KOPT-K1 (cell line): ENCODE measurements at regions not wholly inside any gene's neighbourhood (a gene's known extent, or its start where the extent isn't known, plus 50 kb on each side); places are given as distances from the start of the nearest gene placed in this dataset.
"Not testable (repeated sequence)": the region's sequence is repeated elsewhere in the genome, so short reads cannot be mapped to it uniquely, and the experiment has no call there.

ENCODE experiments used
- H3K27ac ChIP-seq: fragments of 200-600 bp; sonication (generic); 2 replicates; pipeline ENCODE4 v1.5.1; 2016; ENCODE audit warnings: antibody characterized with exemption, mild to moderate bottlenecking, low read depth, low read length; ENCODE audit not compliant: poor library complexity, severe bottlenecking
- H3K36me3 ChIP-seq: fragments of 200-600 bp; sonication (generic); 2 replicates; pipeline ENCODE4 v1.5.1; 2017; ENCODE audit warnings: antibody characterized with exemption, mild to moderate bottlenecking, low read length, moderate library complexity; ENCODE audit not compliant: insufficient read depth
- H3K9me3 ChIP-seq: fragments of 200-600 bp; sonication (generic); 2 replicates; pipeline ENCODE4 v1.5.1; 2017; ENCODE audit warnings: antibody characterized with exemption, low read length, mild to moderate bottlenecking; ENCODE audit not compliant: insufficient read depth, poor library complexity, severe bottlenecking

DNA sequence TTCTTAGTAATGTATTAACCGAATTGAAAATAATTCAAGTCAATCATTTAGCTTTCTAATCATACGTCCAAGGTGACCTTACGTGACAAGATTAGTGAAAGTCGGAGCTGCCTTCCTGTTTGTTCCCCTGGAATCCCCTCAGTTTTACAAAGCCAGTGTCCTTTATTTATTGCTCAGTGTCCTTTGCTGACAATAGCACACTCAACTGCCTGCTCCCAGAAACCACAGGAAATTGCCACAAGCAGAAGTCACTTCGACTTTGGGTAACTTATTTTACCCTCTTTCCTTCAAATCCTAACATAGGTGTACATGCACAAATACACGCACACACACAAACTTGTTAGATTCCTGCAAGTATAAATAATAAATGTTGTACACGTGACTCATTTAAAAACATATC lies 1167.7 kb upstream of the ADGRB3 start:
- Histone ChIP-seq H3K9me3 (no peaks in the 10 kb centered on the region), H3K36me3 (no peaks in the 10 kb centered on the region), H3K27ac (no peak overlapping the region)

DNA sequence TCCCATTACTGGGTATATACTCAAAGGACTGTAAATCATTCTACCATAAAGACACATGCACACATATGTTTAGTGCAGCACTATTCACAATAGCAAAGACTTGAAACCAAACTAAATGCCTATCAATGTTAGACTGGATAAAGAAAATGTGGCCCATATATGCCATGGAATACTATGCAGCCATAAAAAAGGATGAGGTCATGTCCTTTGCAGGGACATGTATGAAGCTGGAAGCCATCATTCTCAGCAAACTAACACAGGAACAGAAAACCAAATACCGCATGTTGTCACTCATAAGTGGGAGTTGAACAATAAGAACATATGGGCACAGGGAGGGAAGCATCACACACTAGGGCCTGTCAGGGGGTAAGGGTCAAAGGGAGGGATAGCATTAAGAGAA lies 1172.4 kb upstream of the ADGRB3 start:
- H3K9me3 ChIP-seq, result peaks cover 12% of the 10 kb centered on the region
- not testable (repeated sequence) for H3K36me3 ChIP-seq, H3K27ac ChIP-seq

DNA sequence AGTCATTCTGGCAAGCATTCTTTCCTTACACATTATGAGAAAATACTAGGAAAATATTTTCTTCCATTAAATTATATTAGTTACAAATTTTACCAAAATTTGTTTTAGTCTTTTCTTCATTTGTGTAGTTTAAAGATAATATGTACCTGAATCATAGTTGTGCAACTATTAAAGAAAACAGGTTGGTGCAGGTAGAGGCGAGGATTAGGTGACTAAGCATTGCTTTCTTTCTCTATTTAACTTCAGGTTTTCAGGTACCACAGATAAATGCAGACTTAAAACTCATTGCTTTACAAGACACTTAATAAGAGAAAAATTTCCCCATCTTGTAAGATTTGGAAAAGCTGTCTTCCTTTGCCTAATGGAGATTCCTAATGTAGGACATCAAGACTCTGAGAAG lies 1175.5 kb upstream of the ADGRB3 start:
- H3K27ac ChIP-seq, result no peak overlapping the region
- peaks cover 12% of the 10 kb centered on the region for H3K9me3 ChIP-seq
- H3K36me3 ChIP-seq, result no peaks in the 10 kb centered on the region

DNA sequence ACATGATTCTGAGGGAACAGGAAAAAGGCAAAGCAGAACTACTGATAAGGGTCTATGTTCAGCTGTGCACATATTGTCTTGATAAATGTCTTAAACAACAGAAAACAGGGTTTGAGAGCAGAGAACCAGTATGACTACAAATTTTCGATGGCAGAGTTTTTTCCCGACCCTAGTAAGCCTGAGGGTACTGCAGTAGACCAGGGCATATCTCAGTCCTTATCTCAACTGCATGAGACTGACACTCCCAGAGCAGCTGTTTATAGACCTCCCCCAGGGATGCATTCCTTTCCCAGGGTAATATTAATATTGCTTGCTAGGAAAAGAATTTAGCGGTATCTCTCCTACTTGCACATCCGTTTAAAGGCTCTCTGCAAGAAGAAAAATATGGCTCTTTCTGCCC lies 1176.8 kb upstream of the ADGRB3 start:
- no peaks in the 10 kb centered on the region for H3K36me3 ChIP-seq
- peaks cover 12% of the 10 kb centered on the region for H3K9me3 ChIP-seq
- H3K27ac ChIP-seq, result no peak overlapping the region

DNA sequence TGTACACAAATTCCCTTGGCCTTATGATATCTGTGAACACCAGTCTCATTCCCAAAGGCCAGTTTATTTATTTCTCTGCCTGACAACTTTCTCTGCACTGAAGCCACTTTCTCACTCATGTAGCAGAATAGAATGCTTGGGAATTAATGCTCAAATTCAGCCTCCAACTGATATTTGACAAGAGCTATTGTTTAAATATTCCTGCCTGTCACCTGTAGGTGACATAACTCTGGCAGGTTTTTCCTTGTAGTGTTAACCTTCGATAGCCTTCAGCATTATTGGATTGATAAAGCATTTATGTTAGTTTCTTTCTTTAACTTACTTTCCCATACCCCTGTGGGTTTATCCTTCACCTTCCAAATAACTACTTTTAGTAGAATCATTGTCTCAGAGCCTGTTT lies 1183.2 kb upstream of the ADGRB3 start:
- H3K9me3 ChIP-seq, result no peaks in the 10 kb centered on the region
- H3K36me3 ChIP-seq, result no peaks in the 10 kb centered on the region
- H3K27ac ChIP-seq, result no peak overlapping the region

DNA sequence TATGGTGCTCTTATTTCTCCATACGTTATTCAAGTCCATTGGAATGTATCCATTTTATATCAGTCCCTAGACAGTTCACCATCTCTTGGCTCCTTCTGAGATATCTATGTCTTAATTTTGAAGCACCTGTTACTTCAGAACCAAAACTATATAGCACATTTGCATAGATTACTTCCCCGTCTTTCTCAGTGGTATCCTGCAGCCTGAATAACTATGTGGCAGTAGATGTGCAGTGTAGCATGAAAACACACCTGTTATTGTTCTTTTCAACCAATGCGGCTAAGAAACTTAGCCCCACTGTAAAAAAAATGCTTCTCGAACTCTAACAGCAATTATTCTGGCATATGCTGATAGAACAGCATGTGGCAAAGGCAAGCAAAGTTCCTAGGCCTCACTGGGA lies 1184.4 kb upstream of the ADGRB3 start:
- H3K27ac ChIP-seq, result no peak overlapping the region
- no peaks in the 10 kb centered on the region for H3K9me3 ChIP-seq
- no peaks in the 10 kb centered on the region for H3K36me3 ChIP-seq

DNA sequence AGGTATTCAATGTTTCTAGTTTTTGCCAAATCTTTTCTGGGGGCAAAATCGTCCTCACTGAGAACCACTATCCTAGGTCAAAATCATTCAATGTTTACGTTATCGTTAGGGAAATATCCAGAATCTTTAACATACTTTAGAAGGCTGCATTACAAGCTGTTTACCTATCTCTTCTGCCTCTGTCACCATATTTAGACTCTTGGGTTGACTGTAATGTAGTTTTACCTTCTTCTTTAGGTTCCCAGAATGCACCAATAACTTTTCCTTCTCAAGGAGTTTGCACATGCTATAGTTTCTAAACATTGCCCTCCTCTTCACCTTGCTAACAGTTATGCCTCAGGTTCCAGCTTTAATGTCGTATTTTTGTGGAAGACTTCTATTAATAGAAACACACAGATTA lies 1185.5 kb upstream of the ADGRB3 start:
- Histone ChIP-seq H3K27ac (no peak overlapping the region), H3K36me3 (no peaks in the 10 kb centered on the region), H3K9me3 (no peaks in the 10 kb centered on the region)

DNA sequence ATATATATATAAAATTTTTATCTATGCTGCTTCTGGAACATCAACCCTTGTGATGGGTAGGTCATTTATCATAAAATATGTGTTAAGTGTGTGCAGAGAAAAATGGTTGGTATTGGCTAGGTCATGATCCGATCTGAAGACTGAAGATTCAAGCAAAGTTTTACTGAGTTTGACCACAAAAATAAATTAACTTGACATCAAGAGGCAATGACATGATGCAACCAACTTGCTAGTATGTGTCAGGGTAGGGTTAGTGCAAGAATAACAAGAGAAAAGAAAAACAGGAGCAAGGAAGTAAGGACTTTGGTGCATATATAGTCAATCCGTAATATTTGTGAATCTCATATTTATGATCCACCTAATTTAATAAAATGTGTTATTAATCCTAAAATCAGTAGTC lies 1202.0 kb upstream of the ADGRB3 start:
- Histone ChIP-seq H3K36me3 (no peaks in the 10 kb centered on the region), H3K27ac (no peak overlapping the region), H3K9me3 (no peaks in the 10 kb centered on the region)

DNA sequence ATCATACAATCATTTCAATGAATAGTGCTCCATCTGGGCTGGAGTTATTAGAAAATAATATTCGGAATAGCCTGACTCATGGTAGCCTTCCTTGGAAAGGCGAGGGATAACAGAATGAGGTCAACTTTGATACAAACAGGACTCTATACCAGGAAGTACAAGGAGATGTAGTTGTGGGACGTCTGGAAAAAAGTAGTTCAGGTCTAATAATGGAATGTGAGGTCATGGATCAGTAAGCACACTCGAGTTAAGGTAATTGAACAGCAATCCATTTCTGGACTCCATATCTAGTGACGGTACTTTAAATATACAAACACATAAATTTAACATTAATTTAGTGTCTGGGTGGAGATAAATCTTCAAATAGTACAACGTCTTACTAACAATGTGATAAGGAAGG lies 1204.0 kb upstream of the ADGRB3 start:
- Histone ChIP-seq H3K9me3 (no peaks in the 10 kb centered on the region), H3K27ac (no peak overlapping the region), H3K36me3 (no peaks in the 10 kb centered on the region)

DNA sequence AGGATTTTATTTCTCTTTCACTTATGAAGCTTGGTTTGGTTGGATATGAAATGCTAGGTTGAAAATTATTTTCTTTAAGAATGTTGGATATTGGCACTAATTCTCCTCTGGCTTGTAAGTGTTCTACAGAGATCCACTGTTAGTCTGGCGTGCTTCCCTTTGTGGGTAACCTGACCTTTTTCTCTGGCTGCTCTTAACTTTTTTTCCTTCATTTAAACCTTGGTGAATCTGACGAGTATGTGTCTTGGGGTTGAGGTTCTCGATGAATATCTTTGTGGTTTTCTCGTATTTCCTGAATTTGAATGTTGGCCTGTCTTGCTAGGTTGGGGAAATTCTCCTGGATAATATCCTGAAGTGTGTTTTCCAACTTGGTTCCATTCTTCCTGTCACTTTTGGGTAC lies 1208.4 kb upstream of the ADGRB3 start:
- not testable (repeated sequence) for H3K9me3 ChIP-seq, H3K36me3 ChIP-seq, H3K27ac ChIP-seq

DNA sequence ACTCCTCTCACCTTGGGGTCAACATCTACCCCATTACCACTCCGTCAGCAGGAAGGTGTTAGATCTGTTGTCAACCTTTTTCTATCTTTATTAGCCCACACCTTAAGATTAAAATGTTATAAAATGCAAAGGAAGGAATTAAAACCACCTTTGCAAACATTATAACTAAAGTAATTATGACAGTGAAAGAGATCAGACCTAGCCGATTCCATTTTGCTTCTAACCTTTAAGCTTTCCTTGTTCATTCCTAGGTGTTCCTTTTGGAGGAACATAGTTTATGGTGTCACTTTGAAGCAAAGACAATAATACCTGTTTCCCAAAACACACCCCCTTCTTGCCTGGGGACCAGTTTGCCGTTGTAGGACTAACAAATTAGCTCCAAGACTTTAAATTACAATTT lies 1223.0 kb upstream of the ADGRB3 start:
- H3K36me3 ChIP-seq, result no peaks in the 10 kb centered on the region
- H3K9me3 ChIP-seq, result no peaks in the 10 kb centered on the region
- H3K27ac ChIP-seq, result no peak overlapping the region

DNA sequence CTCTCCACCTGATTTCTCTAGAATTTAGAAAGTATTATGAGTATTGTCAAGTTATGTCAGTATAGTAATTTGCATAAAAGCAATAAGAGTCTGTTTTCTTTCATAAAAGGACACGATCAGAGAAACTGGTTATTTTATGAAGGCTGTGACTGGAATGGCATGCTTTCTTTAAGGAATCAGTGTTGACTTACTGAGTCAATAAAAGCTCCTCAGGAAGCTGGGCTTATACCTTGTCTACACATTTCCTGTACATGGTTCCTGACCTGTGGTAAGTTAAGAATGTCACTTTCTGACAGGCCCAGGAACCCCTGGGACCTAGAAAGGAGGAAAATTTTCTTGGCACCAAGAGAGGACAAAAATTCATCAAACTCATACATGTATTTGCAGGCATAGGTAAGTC lies 1224.0 kb upstream of the ADGRB3 start:
- Histone ChIP-seq H3K9me3 (no peaks in the 10 kb centered on the region), H3K27ac (no peak overlapping the region), H3K36me3 (no peaks in the 10 kb centered on the region)

DNA sequence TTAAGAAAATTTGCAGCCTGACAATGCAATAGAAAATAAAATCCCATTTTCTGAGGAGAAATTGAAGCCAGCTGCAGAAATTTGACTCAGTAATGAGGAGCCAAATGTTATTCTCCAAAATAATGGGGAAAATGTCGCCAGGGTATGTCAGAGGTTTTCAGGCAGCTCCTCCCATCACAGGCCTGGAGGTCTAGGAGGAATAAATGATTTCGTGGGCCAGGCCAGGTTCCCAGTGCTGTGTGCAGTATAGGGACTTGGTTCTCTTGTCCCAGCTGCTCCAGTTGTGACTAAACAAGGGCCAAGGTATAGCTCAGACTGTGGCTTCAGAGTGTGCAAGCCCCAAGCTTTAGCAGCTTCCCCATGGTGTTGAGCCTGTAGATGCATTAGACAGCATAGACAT lies 1240.8 kb upstream of the ADGRB3 start:
- Histone ChIP-seq H3K9me3 (peaks cover 7% of the 10 kb centered on the region), H3K27ac (no peak overlapping the region), H3K36me3 (no peaks in the 10 kb centered on the region)

DNA sequence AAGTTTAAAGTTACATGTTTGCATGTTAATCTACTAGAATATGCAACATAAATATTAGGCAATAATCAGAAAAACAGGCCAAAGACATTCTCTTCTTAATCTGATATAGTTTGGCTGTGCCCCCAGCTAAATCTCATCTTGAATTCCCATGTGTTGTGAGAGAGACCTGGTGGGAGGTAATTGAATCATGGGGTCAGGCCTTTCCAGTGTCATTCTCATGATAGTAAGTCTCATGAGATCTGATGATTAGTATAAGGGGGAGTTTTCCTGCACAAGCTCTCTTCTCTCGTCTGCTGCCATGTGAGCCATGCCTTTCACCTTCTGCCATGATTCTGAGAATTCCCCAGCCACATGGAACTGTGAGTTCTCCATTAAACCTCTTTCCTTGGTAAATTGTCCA lies 1241.7 kb upstream of the ADGRB3 start:
- no peak overlapping the region for H3K27ac ChIP-seq
- peaks cover 7% of the 10 kb centered on the region for H3K9me3 ChIP-seq
- H3K36me3 ChIP-seq, result no peaks in the 10 kb centered on the region

DNA sequence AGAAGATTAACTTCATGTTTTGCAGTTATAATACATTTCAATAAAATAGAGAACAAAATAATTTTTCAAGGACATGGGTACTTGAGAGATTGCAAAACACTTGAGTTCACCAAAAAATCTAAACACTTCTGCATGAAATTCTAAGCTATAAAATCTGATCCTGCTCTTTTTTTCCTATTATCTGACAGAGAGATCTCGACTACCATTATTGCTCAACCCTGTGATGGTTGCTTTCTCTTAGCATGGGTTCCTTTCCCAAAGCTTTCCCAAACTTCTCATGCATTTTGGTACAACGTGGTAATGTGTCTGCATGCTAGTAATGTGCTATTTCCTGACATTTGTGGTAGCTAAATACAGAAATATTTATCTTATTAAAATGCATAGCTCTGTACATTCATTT lies 1243.1 kb upstream of the ADGRB3 start:
- Histone ChIP-seq H3K27ac (no peak overlapping the region), H3K9me3 (peaks cover 7% of the 10 kb centered on the region), H3K36me3 (no peaks in the 10 kb centered on the region)

DNA sequence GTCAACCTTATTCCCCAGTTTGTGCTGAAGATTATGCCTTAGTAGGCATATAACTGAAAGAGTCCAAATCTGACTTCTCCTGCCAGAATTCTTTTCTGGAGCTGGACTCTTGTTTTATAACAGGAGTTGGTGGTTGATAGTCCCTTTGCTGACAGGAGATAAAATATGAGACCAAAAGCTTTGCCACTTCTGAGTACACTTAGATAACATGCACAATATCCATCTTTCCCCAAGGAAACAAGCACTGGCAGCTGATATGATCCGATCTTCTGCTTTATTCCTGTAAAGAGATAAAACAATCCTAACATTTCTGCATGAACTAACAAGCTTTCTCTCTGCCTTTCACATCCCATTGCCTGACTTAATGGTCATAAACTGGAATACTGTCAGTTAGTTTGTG lies 1265.4 kb upstream of the ADGRB3 start:
- Histone ChIP-seq H3K36me3 (no peaks in the 10 kb centered on the region), H3K27ac (no peak overlapping the region), H3K9me3 (no peaks in the 10 kb centered on the region)

DNA sequence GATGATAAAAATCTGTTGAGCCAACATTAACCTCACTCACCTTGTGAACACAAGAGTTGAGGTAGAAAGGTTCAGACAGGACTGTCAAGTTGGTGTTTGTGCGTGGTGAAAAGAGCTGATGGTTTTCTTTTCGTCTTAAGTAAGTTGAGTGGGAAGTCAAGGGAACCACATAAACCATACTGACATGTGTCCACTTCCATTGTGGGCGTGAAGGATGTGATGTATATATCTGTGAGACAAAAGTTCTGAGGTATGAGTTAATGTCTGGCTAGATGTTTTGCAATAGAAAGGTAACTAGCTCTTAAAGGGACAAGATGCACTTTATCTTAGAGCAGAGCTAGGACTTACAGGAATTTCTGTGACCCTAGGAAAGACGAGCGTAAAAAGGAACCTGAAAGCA lies 1272.1 kb upstream of the ADGRB3 start:
- Histone ChIP-seq H3K36me3 (no peaks in the 10 kb centered on the region), H3K9me3 (no peaks in the 10 kb centered on the region), H3K27ac (no peak overlapping the region)
